Left ventricle myocardium inferior (tissue), 1 donor: ENCODE measurements at regions not wholly inside any gene's neighbourhood (a gene's known extent, or its start where the extent isn't known, plus 50 kb on each side); places are given as distances from the start of the nearest gene placed in this dataset.

Experiments
- DNase-seq: peaks from one replicate; pipeline ENCODE4 v3.0.0-alpha.2; 2020
- H3K27ac ChIP-seq: fragments of 200-600 bp; replicated peaks from 2 replicates; pipeline ENCODE4 v1.8.0; 2021
- H3K27me3 ChIP-seq: fragments of 200-600 bp; 2 replicates; pipeline ENCODE4 v1.8.0; 2021; ENCODE audit warnings: low read depth
- H3K36me3 ChIP-seq: fragments of 200-600 bp; 2 replicates; pipeline ENCODE4 v1.8.0; 2021
- H3K4me1 ChIP-seq: fragments of 200-600 bp; 2 replicates; pipeline ENCODE4 v1.8.0; 2021
- H3K4me3 ChIP-seq: fragments of 200-600 bp; 2 replicates; pipeline ENCODE4 v1.8.0; 2021; ENCODE audit warnings: mild to moderate bottlenecking, moderate library complexity
- H3K9me3 ChIP-seq: fragments of 200-600 bp; replicated peaks from 2 replicates; pipeline ENCODE4 v1.8.0; 2021
- CTCF ChIP-seq: fragments of 200-600 bp; IDR thresholded peaks from 2 replicates; pipeline ENCODE4 v1.8.0; 2021; ENCODE audit warnings: antibody characterized with exemption, mild to moderate bottlenecking, borderline replicate concordance
- intact Hi-C: fragments of 100-400 bp; cut with micrococcal nuclease; formaldehyde crosslinking; loops from one replicate; pipeline ENCODE4 v1.11.0; 2022
- donor health status: DM: no; HTN: yes; CAD: no; lungs with severe emphysema.

GRCh38 chr3:34019158-34019557 lies 220.7 kb downstream of the PDCD6IP start:
- H3K9me3 ChIP-seq = no peaks in the 10 kb centered on the region
- no peak for TF ChIP-seq CTCF

DNA sequence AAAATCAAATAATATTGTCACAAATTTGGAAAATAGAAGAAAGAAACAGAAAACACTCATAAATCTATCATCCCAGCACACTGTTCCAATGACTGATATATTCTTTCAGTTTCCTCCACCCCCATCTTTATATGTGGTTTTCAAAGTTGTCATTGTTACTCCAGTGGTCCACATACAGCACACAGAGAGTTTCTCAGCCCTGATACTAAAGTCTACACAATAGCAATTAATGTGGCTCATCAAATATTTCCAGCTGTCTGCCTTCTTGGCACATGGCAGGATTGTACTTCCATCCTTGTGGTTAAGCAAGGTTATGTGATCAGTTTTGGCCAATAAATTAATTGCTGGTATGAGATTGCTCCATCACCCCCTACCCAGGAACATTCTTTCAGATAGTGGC lies 221.7 kb downstream of the PDCD6IP start:
- Histone ChIP-seq H3K27me3 (peaks cover 13% of the 10 kb centered on the region), H3K36me3 (no peaks in the 10 kb centered on the region), H3K4me3 (no peak overlapping the region), H3K9me3 (no peaks in the 10 kb centered on the region), H3K4me1 (no peaks in the 10 kb centered on the region), H3K27ac (no peak overlapping the region)
- no peak for DNase-seq
- TF ChIP-seq CTCF = no peak
- intact Hi-C loops = no loop called here

More at GRCh38 chr3:34019158-34019557, 220.7 kb downstream of the PDCD6IP start:
- no peak for DNase-seq
- Histone ChIP-seq H3K36me3 (no peaks in the 10 kb centered on the region), H3K27ac (no peak overlapping the region), H3K4me1 (no peaks in the 10 kb centered on the region), H3K4me3 (no peak overlapping the region), H3K27me3 (peaks cover 13% of the 10 kb centered on the region)
- intact Hi-C loops = no loop called here

- no peaks in the 10 kb centered on the region for H3K36me3 ChIP-seq
- no peak for TF ChIP-seq CTCF
- no peaks in the 10 kb centered on the region for H3K4me1 ChIP-seq
- intact Hi-C loops = no loop called here
- DNase-seq = no peak
- H3K9me3 ChIP-seq = no peaks in the 10 kb centered on the region
- no peak overlapping the region for H3K4me3 ChIP-seq
- no peak overlapping the region for H3K27ac ChIP-seq
- peaks cover 13% of the 10 kb centered on the region for H3K27me3 ChIP-seq
Observed at GRCh38 chr3:34020726-34021680, 222.6 kb downstream of the PDCD6IP start.

GRCh38 chr3:34022147-34022546 lies 223.7 kb downstream of the PDCD6IP start:
- no peak for TF ChIP-seq CTCF
- Histone ChIP-seq H3K36me3 (no peaks in the 10 kb centered on the region), H3K4me1 (no peaks in the 10 kb centered on the region), H3K27me3 (peaks cover 13% of the 10 kb centered on the region), H3K27ac (no peak overlapping the region), H3K9me3 (no peaks in the 10 kb centered on the region), H3K4me3 (no peak overlapping the region)
- intact Hi-C loops = no loop called here
- no peak for DNase-seq

GRCh38 chr3:34024447-34025240 lies 226.2 kb downstream of the PDCD6IP start:
- Histone ChIP-seq H3K36me3 (no peaks in the 10 kb centered on the region), H3K9me3 (no peaks in the 10 kb centered on the region), H3K27ac (no peak overlapping the region), H3K4me1 (no peaks in the 10 kb centered on the region), H3K4me3 (no peak overlapping the region), H3K27me3 (peaks cover 9% of the 10 kb centered on the region)
- intact Hi-C loops = no loop called here
- TF ChIP-seq CTCF = no peak
- no peak for DNase-seq
